NCI-H2107 (cell line): ENCODE measurements at regions not wholly inside any gene's neighbourhood (a gene's known extent, or its start where the extent isn't known, plus 50 kb on each side); places are given as distances from the start of the nearest gene placed in this dataset.

Experiments
- DNase-seq: peaks from one replicate; lab custom pipeline; 2025; lab: John Stamatoyannopoulos, UW

DNA sequence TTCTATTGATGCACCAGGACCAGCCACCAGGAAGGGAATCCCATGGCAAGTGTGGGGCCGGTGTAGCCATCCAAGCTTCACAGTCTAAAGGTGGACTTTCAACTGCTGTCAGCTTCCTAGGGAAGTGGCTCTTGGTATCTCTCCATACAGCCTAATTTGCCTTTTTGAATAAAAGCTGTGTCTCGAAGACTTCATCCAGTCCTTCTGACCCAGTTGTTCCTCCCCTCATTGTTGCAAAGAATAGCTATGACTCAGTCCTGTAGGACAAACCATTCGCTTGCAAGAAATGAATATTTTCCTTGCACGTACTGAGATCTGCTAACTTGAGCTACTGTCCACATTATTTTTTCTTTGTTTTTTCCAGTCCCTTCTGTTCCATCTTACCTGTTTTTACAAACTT is 145.1 kb upstream of the CTSO start:
- no peak for DNase-seq

DNA sequence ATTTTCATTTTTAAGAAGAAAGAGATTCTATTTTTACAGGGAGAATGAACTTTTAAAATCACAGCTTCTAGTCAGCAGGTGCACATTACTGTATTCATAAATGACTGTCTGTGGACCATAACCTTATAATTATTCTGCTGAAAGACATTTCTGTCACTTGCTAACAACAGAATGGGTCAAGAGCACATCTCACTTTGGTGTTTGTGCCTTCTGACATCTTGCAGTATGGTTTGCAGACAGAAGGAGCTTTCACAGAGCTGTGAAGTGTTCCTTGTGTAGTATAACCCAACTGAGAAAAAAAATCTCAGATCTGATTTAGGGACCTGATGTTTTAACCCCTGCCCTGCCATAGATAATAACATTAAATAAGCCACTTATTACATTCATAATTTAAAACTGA is 131.4 kb upstream of the CTSO start:
- no peak for DNase-seq

DNA sequence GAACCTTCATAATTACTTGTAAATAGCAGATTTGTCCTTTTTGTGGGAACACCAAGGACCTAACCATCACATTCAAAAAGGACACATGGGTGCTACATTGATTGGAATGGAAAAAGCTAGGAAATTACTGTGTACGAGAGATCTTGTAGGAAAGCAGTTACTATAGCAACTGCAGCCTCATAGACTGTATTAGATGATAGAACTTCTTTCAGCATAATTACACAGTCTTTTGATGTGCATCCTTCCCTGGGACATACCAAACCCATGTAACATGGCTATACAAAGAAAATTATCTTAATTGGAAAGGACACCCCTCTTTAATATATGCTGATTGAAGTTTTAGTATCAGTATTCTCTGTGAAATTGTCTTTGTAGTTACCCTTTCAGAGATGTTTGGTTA is 130.7 kb upstream of the CTSO start:
- DNase-seq, result no peak

DNA sequence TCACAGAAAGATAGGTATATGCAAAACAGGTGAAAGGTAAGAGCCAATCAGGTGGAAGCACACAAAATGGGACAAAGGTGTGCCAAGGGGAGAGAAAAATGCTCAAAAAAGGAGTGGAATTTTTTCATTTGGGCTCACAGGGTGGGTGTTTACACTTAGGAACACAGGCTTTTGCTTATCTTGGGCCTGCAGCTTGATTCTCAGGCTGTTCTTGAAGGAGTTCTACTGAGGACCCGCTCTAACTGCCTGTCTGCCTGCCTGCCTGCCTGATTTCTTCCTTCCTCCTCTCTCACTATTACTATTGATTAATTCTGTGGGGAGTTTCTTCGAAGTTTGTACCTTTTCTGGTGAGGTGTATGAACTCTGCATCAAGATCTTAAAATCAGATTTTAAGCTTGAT is 120.3 kb upstream of the CTSO start:
- DNase-seq, result no peak

DNA sequence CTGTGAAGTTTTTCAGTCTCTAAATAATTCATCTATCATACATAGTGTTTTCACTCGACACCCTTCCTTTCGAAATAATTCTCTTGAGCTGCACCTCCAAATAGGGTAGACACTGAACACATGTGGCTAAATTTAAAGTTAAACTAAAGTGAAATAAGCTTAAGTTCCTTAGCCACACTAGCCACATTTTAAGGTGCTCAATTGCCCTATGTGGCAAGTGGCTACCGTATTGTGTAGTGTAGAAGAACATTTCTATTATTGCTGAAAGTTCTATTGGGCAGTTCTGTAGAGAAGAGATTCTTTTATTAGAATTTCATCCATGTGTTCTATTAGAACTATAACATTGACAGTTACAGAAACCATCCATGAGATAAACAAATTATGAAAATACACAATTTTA is 107.0 kb upstream of the CTSO start:
- DNase-seq, result no peak

DNA sequence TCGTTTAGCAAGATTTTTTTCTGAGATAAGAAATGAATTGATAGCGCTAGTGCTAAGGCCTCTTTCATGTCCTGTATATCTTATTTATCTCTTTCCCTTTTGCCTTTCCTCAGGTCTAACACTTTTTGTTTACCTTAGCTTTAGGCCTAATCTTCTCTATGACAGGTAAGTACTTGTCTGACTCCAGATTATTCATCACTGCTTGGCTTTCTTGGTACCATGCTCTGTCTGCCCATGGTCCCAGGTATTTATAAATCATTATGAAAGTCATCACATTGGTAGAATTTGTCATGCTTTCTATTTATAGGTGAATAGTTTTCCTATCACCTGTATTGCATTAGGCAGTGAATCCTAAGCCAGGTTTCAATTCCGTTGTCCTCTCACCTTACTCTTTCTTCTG is 99.5 kb upstream of the CTSO start:
- no peak for DNase-seq

DNA sequence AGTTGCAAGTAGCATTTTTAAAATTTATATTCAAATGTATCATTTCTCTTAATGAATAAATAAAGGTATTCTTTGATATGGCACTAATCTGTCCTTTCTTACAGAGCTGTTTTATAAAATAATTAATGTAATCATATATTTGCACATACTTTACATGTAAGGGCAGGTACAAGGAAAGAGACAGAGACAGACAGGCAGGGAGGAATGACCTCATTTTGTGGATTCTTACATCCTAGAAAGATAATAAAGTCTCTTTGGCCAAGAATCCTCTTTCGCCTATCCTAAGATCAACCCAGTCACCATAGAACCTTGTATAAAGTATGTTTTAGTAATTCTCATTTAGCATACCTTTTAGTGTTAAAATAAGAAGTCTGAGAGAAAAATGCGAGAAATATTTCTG is 98.5 kb upstream of the CTSO start:
- DNase-seq, result no peak

DNA sequence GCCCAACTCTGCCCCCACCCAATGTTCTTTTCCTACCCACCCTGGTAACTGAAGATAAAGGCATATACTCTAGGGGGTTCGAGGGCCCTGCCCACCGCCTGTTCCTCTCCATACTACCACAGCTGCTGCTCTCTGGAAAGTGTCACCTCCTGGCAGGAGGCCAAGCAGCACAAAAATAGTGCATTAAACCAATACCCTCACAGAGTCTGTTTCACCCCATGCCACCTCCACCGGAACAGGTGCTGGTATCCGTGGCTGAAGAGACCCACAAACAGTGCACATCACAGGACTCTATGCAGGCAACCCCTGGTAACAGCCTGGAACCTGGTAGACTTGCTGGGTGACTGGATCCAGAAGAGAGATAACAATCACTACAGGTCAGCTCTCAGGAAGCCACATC is 85.1 kb upstream of the CTSO start:
- no peak for DNase-seq

DNA sequence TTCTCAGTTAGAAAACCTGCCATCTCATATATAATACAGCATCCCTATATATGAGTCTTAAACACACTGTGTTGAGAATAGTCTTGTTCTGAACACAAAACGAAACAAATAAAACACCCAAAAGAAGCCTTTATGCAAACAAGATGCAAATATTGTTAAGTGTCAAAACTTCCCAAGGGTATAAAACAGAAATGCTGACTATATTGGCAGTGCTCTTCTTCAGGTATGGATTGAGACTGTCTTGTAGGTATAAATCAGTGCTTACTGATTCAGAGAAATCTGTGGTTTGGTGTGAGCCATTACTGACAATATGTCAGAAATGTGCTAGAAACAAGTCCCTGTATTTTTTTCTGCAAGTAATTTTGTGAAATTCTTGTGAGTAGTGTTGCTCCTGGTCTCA is 82.8 kb upstream of the CTSO start:
- no peak for DNase-seq

DNA sequence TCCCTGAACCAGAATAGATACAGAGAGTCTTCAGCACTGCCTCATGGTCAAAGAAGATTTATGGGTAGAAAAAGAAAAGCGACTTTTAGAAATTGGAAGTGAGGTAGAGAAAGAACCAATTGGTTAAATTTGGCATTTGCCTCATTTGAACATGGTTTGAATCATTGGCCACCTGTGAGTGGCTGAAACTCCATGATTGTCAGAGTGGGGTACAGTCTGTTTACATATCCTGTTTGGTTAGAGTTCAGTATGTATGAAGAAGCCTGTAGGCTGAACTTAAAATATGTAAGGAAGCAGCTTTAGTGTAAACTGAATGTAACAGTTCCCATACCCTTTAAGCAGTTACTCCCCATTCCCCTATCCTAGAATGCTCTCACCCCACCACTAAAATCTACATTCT is 76.0 kb upstream of the CTSO start:
- no peak for DNase-seq

DNA sequence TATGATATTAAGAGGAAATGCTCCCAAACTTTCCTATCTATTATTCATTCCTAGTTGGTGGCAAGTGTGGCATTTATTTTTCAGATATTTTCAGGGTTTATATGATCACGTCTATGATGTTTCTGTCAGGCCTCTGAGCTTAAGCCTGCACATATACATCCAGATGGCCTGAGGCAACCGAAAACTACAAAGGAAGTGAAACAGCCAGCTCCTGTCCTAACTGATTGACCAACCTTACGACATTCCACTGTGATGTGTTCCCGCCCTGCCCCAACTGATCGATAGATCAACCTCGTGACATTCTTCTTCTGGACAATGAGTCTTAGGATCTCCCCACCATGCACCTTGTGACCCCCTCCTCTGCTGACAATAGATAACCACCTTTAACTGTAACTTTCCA is 67.6 kb upstream of the CTSO start:
- no peak for DNase-seq

DNA sequence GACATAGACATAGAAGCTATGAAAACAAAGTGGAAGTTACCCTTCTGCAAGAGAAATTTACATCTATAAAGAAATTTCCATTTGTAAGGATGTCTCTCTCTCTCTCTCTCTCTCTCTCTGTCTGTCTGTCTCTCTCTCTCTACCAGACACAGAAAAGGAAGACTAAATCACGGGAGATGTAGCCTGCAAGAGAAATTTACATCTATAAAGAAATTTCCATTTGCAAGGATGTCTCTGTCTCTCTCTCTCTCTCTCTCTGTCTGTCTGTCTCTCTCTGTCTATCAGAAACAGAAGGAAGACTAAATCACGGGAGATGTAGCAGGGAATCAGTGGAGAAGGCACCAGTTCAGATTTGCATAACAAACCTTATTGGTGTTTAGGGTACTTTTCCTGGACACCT is 65.6 kb upstream of the CTSO start:
- no peak for DNase-seq

DNA sequence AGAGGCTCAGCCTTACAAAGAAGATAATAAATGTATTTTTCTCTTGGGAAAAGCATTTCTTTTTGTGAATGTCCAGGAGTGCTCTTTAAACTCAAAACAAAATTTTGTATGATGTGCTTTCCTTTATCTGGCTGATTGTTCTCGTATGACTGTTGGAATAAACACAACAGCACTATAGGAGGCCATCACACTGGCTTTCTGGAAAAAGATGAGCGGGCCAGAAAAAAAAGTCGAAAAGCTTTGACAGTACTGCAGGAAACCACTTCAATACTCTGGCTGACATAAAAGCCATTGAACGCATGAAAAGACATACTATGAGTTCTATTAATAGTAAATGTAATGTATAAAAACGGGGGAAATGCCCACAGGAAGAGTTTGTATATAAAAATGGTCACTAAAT is 64.7 kb upstream of the CTSO start:
- no peak for DNase-seq

DNA sequence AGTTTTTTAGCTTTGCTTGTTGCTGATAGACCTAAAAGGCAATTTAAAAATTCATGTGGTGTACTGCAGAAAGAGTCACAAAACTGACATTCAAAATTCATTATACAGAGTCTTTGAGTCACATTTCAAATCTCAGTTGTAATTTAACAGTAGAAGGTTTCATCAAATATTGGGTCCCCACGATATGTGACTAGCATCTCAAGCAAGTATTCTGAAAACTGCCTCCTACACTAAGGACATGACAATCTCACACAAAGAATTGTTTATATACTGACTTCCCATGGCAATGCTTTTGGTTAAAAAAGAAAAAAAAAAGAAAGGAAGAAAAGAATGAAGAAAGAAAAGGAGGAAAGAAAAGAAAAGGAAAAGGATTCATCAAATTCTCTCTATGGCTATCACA is 62.1 kb upstream of the CTSO start:
- DNase-seq, result no peak

DNA sequence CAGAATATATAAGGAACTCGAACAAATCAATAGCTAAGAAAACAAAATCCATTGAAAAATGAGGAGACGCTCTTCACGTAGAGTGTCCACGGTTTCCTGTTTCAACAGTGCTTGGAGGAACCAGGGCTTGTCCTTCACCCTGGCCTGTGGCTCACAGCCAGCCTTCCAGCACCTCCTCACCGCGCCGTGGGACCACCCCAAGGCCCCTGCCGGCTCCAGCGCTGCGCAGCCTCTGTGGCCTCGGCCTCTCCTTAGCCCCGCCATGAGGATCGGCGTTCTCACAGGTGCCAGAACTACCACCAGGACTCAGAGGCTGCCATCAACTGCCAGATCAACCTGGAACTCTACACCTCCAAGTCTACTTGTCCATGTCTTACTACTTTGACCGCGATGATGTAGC is 52.5 kb upstream of the CTSO start:
- DNase-seq, result no peak
